DND-41 (cell line): ENCODE measurements at regions not wholly inside any gene's neighbourhood (a gene's known extent, or its start where the extent isn't known, plus 50 kb on each side); places are given as distances from the start of the nearest gene placed in this dataset.

Experiments used
- CTCF ChIP-seq: IDR thresholded peaks from 2 replicates; pipeline ENCODE4 v1.5.1; 2012; ENCODE audit warnings: borderline replicate concordance, low read length, moderate library complexity, mild to moderate bottlenecking; ENCODE audit not compliant: poor library complexity, severe bottlenecking; ENCODE audit errors: extremely low read depth
- EZH2 ChIP-seq: IDR thresholded peaks from 3 replicates; pipeline ENCODE4 v1.6.1; 2012; ENCODE audit warnings: borderline replicate concordance, low read depth, mild to moderate bottlenecking, moderate library complexity, low read length, inconsistent platforms; ENCODE audit not compliant: severe bottlenecking

GRCh38 chr2:18178736-18179349 lies 300.4 kb downstream of the KCNS3 start:
- TF ChIP-seq CTCF (peak; percentile 82), EZH2 (no peak)
